ENCODE measurements at regions not wholly inside any gene's neighbourhood (a gene's known extent, or its start where the extent isn't known, plus 50 kb on each side); places are given as distances from the start of the nearest gene placed in this dataset.

DNA sequence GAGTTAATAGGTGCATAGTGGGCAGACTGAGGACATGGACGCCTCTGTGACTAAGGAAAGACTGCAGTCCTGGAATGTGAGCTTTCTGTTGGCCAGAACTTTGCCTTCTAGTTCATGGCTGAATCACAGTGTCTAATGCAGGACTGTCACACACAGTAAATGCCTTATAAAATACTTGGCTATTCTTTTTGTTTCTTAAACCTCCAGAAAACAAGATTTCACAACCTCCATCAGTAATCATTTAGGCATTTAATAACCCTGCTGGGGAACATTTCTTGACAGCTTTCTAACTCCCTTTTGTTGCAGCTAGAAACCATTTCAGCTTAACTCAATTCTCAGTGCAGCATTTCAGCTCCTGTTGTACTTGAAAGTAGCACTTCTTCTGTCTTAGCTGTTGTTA lies 335.8 kb upstream of the DDI1 start:
- Mint-ChIP-seq H3K4me3 (no peak overlapping the region), H3K27ac (ENCODE audit: unreplicated experiment) (no peak overlapping the region), H3K36me3 (ENCODE audit: low read depth) (no peaks in the 10 kb centered on the region), H3K27me3 (ENCODE audit: low read depth) (no peaks in the 10 kb centered on the region), H3K4me1 (no peaks in the 10 kb centered on the region), H3K9me3 (peaks cover 4% of the 10 kb centered on the region)
- no peak for DNase-seq (ENCODE audit: low read depth, low spot score)
- TF ChIP-seq, protein P1, sequence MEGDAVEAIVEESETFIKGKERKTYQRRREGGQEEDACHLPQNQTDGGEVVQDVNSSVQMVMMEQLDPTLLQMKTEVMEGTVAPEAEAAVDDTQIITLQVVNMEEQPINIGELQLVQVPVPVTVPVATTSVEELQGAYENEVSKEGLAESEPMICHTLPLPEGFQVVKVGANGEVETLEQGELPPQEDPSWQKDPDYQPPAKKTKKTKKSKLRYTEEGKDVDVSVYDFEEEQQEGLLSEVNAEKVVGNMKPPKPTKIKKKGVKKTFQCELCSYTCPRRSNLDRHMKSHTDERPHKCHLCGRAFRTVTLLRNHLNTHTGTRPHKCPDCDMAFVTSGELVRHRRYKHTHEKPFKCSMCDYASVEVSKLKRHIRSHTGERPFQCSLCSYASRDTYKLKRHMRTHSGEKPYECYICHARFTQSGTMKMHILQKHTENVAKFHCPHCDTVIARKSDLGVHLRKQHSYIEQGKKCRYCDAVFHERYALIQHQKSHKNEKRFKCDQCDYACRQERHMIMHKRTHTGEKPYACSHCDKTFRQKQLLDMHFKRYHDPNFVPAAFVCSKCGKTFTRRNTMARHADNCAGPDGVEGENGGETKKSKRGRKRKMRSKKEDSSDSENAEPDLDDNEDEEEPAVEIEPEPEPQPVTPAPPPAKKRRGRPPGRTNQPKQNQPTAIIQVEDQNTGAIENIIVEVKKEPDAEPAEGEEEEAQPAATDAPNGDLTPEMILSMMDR (conservative IDR thresholded peaks at IDR 0.05), result no peak

DNA sequence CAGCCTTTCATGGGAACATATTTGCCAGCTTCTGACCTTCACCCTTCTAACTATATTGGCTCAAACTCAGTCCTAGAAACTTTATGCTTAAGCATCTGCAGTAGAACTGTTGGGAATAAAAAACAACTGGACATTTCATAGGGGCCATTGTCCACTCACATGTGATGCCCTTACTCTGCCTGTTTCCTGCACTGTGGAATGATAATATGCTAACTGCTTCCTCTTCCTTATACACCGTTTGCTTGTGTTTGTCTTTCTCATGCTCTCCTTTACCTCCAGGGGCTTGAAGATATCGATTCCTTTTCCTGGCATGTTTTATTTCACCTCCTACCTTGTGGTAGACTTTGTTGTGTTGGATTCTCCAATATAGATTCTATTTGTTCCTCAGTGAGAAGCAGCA lies 333.0 kb upstream of the DDI1 start:
- Mint-ChIP-seq H3K27me3 (ENCODE audit: low read depth) (no peaks in the 10 kb centered on the region), H3K4me1 (no peaks in the 10 kb centered on the region), H3K9me3 (no peaks in the 10 kb centered on the region), H3K4me3 (no peak overlapping the region), H3K27ac (ENCODE audit: unreplicated experiment) (no peak overlapping the region), H3K36me3 (ENCODE audit: low read depth) (no peaks in the 10 kb centered on the region)
- DNase-seq (ENCODE audit: low read depth, low spot score), result no peak
- TF ChIP-seq, protein P1 (conservative IDR thresholded peaks at IDR 0.05), result no peak

DNA sequence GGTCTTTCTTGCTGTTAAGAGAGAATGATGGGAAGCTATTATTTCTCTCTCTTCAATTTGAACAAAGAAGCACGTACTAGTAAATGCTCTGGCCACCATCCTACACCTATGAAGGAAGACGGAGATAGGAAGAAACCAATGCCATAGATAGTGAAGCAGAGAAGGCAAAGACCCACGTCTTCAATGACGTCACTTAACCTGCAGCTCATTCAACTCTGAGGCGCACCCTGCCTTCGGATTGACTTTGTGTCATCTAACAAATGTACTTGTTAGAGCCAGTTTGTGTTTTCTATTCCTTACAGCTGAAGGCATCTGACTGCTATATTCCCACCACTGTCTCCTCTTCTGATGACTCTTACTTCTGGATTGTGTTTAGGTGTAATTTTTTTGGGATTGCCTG lies 332.5 kb upstream of the DDI1 start:
- H3K9me3 Mint-ChIP-seq, result no peaks in the 10 kb centered on the region
- H3K4me1 Mint-ChIP-seq, result no peaks in the 10 kb centered on the region
- no peaks in the 10 kb centered on the region for H3K36me3 Mint-ChIP-seq (ENCODE audit: low read depth)
- H3K27ac Mint-ChIP-seq (ENCODE audit: unreplicated experiment), result no peak overlapping the region
- no peak for DNase-seq (ENCODE audit: low read depth, low spot score)
- no peaks in the 10 kb centered on the region for H3K27me3 Mint-ChIP-seq (ENCODE audit: low read depth)
- H3K4me3 Mint-ChIP-seq, result no peak overlapping the region
- TF ChIP-seq, protein P1 (conservative IDR thresholded peaks at IDR 0.05), result no peak

DNA sequence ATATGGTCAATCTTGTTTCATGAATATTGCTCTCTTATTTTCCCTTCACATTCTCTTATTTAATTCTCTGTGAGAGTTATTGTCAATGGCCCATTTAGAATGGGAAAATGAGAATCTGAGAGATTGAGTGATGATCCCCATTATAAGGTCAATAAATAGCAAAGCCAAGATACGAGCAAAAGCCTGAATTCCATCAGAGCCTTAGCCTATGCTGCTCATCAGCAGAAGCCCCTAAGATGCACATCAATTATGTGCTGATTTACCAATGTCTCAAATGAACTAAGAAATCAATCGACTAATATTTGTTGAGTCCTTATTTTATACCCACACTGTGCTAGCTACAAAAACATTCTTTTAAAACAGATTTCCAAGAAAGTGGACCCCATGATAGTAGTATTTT lies 330.8 kb upstream of the DDI1 start:
- Mint-ChIP-seq H3K9me3 (peaks cover 3% of the 10 kb centered on the region), H3K4me1 (no peaks in the 10 kb centered on the region), H3K36me3 (ENCODE audit: low read depth) (no peaks in the 10 kb centered on the region), H3K4me3 (no peak overlapping the region), H3K27me3 (ENCODE audit: low read depth) (no peaks in the 10 kb centered on the region), H3K27ac (ENCODE audit: unreplicated experiment) (no peak overlapping the region)
- TF ChIP-seq, protein P1 (conservative IDR thresholded peaks at IDR 0.05), result no peak
- no peak for DNase-seq (ENCODE audit: low read depth, low spot score)

DNA sequence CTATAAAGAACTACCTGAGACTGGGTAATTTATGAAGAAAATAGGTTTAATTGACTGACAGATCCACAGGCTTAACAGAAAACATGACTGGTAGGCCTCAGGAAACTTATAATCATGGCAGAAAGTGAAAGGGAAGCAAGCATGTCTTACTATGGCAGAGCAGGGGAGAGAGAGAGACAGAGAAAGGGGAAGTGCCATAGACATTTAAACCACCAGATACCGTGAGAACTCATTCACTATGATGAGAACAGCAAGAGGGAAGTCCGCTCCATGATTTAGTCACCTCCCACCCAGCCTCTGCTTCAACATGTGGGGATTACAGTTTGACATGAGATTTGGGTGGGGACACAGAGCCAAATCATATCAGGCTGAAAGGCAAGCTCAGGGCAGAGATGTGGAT lies 327.1 kb upstream of the DDI1 start:
- TF ChIP-seq, protein P1 (conservative IDR thresholded peaks at IDR 0.05), result no peak
- H3K4me1 Mint-ChIP-seq, result no peaks in the 10 kb centered on the region
- H3K36me3 Mint-ChIP-seq (ENCODE audit: low read depth), result no peaks in the 10 kb centered on the region
- DNase-seq (ENCODE audit: low read depth, low spot score), result no peak
- no peak overlapping the region for H3K27ac Mint-ChIP-seq (ENCODE audit: unreplicated experiment)
- no peaks in the 10 kb centered on the region for H3K27me3 Mint-ChIP-seq (ENCODE audit: low read depth)
- no peak overlapping the region for H3K4me3 Mint-ChIP-seq
- H3K9me3 Mint-ChIP-seq, result peaks cover 5% of the 10 kb centered on the region

DNA sequence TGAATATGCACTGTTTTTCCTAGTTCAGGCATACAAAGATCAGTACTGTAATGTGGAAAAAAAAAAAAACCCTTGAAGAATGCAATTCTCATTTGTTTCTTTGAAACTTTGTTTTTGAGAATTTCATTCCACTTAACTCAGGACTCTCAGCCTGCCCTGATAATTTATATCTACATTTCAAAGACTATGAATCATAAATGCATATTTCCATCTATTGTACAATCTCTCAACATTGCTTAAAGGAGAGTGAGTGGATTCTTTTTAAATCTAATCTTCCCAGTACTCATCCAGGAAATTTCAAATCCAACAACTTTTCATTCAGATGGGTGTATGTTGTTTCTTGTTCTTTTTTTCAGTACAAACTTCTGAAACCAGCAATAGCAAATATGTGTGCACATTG lies 322.2 kb upstream of the DDI1 start:
- Mint-ChIP-seq H3K27ac (ENCODE audit: unreplicated experiment) (no peak overlapping the region), H3K4me3 (no peak overlapping the region), H3K27me3 (ENCODE audit: low read depth) (no peaks in the 10 kb centered on the region), H3K36me3 (ENCODE audit: low read depth) (no peaks in the 10 kb centered on the region), H3K4me1 (peaks cover 4% of the 10 kb centered on the region), H3K9me3 (peaks cover 5% of the 10 kb centered on the region)
- TF ChIP-seq, protein P1 (conservative IDR thresholded peaks at IDR 0.05), result no peak
- no peak for DNase-seq (ENCODE audit: low read depth, low spot score)
